ENCODE measurements at regions not wholly inside any gene's neighbourhood (a gene's known extent, or its start where the extent isn't known, plus 50 kb on each side); places are given as distances from the start of the nearest gene placed in this dataset.

GRCh38 chr3:99373088-99373845 lies 265.1 kb upstream of the COL8A1 start:
- DNase-seq (ENCODE audit: low read depth in 2 of 2) = no peak

- no peak for DNase-seq (ENCODE audit: low read depth in 2 of 2)
Measured at GRCh38 chr3:99366663-99367429, 271.5 kb upstream of the COL8A1 start.

GRCh38 chr3:99365979-99366378 lies 272.4 kb upstream of the COL8A1 start:
- no peak for DNase-seq (ENCODE audit: low read depth in 2 of 2)

DNA sequence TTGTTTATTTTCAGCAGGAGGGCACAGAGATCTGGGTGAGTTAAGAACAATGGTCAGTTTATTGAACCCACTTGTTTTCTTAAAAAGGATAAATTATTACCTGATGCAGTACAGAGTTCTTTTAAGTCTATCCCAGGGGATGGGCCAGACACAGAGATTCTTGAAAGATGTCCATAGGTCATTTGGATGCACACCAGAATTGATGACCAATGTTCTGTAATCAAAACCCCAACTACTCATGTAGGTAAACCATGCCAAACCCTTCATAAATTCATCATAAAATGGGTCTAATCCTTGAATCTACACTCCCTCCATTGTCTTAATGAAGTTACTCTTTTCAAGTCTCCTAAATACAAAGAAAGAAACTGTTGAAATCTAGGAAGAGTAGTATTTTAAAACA lies 273.0 kb upstream of the COL8A1 start:
- no peak for DNase-seq (ENCODE audit: low read depth in 2 of 2)

DNA sequence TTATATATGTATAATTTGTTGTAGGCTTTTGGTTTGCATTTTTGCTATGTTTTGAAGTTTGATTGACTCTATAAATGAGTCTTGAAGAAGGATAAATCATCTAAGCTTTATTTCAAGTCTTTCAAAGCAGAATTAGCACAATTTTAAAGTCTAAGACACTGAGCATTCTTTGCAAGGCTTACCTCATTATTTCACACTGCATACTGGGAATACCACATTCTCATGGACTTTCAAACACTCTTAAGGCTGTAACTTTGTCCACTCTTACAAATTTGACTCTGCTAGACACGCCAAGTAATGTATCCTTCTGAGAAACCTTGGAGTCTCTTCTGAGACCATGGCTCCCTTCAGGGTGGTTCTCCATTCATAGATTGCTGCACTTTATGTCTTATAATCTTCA lies 281.3 kb upstream of the COL8A1 start:
- no peak for DNase-seq (ENCODE audit: low read depth in 2 of 2)

- no peak for DNase-seq (ENCODE audit: low read depth in 2 of 2)
Measured at GRCh38 chr3:99356696-99357095, 281.7 kb upstream of the COL8A1 start.

DNA sequence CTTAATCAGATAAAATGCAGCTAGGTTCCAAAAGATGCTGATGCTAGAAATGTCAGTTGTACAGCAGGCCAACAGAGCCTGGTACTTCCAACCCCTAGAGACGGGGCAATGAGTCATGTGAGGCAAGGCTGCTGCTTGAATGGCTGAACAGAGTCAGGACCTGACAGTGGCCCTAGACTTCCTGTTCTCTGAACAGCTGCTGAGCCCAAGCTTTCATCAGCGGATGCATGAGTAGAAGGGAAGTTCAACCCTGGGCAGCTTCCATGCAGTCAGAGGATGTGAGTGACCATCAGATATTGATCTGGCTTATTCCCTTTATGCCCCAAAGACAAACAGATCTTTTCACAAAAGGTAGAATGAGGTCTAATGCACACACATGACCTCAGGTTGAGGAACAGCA lies 282.9 kb upstream of the COL8A1 start:
- no peak for DNase-seq (ENCODE audit: low read depth in 2 of 2)

DNA sequence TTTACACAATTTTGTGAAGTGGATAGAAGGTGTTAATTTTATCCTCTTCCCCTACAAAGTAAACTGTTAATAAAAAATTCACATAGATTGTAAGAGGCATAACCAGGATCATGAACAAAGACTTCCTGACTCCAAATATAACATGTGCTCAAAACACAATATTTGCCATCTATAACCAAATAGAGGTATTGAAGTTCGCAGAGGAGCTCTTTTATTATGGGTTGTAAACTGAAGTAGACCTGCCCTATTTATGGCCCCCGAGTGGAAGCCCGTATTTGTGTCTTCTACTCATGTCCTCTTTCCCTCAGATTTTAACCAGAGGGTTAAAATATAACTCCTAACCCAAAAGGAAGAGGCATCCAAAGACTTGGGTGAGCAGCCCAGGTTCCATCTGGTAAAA lies 285.6 kb upstream of the COL8A1 start:
- DNase-seq (ENCODE audit: low read depth in 2 of 2) = no peak

DNA sequence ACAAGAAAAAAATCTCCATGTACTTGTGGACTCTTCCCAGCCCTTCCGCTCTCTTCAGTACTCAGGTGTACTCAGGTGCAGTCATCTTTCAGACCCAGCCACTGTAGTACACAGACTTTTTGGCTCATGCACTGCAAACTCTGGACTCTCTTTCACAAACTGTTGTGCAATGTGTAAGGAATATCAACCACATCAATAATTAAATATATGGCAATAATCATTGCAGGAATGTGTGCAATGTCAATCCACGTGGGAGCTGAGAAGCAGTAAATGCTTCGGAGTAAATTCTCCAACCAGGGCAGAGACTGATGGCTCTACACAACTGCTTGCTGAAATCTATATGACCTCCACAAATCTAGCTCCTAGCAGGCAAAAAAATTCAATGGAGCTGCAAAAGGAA lies 287.3 kb upstream of the COL8A1 start:
- no peak for DNase-seq (ENCODE audit: low read depth in 2 of 2)

- DNase-seq (ENCODE audit: low read depth in 2 of 2) = no peak
Measured at GRCh38 chr3:99348451-99348850, 289.9 kb upstream of the COL8A1 start.

DNA sequence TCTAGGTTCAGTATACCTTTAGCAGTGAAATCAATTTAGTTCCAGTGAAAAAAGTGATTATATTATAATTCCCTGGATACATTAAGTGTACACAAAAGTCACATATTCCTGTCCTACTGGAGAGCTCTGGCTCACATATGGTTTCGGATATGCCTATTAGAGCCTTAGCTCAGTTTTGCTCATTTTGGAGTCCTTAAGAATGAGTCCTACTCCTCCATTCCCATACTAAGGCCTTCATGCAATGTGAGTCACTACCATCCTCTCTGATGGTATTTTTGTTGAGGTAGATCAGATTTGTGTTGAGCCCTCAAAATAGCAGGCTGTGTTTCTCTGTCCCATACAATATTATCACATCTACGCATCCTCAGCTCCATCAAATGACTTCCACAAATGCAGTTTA lies 294.2 kb upstream of the COL8A1 start:
- no peak for DNase-seq (ENCODE audit: low read depth in 2 of 2)

GRCh38 chr3:99342383-99342782 lies 296.0 kb upstream of the COL8A1 start:
- DNase-seq (ENCODE audit: low read depth in 2 of 2) = no peak

GRCh38 chr3:99339222-99339621 lies 299.2 kb upstream of the COL8A1 start:
- DNase-seq (ENCODE audit: low read depth in 2 of 2) = no peak

- no peak for DNase-seq (ENCODE audit: low read depth in 2 of 2)
Measured at GRCh38 chr3:99332718-99333117, 305.7 kb upstream of the COL8A1 start.

DNA sequence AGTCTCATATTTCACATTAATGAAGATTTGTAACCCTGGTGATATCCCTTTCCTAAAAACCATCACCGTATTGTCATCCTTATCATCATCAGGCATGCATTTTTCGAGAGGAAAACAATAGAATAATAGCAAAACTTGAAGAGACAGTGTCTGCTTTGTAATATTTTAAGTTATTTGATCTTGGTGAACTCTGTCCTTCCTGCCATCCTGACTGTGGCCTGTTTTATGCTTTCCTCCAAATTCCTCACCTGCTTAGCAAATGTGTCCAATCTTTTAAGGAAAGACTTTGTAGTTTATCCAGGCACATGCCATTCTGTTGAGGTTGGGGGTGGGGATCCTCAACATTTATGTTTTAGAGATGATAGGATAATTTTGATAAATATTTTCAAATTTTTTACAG lies 306.1 kb upstream of the COL8A1 start:
- DNase-seq (ENCODE audit: low read depth in 2 of 2) = no peak

DNA sequence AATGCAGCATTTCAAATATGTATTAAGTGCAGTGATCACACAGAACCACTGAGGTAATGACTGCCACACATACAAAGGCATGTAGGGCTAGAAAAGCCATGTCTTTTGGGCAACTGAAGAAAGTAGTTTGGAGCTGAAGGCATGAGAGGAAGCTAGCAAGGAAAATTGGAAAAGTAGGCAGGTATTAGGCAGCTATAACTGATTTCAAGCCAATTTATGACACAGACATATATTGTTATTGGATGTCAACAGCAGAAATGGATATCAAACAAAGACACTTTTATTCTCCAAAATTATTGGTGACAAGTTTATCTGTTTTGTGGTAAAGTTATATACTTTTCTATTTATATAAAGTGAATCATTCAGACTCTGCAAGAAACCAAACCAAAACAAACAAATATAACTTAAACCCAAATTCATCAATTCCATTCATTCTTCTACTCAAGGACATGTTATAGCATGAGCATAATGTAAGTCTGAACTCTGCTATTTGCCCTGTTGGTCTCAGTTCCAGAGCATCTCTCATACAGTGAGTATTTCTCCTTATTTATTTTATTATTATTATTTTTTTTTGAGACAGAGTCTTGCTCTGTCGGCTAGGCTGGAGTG lies 307.4 kb upstream of the COL8A1 start:
- no peak for DNase-seq (ENCODE audit: low read depth in 2 of 2)

DNA sequence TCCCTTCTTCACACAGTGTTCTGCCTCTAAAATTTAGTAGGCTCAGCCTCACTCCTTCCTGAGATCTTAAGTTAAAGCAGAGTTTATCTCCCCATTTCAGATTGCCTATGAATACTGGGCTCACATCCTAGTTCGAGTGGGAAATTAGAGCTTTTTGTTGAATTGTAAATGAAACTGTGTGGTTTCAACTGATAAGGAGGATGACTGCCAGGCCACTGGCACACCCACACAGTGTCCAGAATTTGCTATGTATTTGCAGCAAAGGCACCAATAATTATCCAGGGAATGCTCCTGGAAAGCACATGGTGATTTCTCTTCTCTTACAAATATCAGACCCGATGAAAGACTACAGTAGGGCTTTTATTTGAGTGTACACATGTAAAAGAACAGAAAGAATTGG lies 308.1 kb upstream of the COL8A1 start:
- no peak for DNase-seq (ENCODE audit: low read depth in 2 of 2)

GRCh38 chr3:99325402-99325801 lies 313.0 kb upstream of the COL8A1 start:
- no peak for DNase-seq (ENCODE audit: low read depth in 2 of 2)

- DNase-seq (ENCODE audit: low read depth in 2 of 2) = no peak
Measured at GRCh38 chr3:99324636-99325203, 313.7 kb upstream of the COL8A1 start.

DNA sequence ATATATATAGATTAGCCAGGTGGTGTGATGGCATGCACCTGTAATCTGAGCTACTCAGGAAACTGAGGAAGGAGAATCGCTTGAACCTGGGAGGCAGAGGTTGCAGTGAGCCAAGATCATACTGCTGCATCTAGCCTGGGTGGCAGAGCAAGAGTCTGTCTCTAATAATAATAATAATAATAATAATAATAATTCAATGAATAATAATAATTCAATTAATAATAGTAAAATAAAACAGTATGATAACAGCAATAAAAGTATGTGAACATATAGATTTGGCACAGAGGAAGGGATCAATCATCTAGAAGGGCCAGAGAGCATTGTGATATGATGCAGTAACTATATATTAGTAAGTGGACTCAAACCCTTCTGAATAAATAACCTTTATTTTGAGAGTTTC lies 314.5 kb upstream of the COL8A1 start:
- no peak for DNase-seq (ENCODE audit: low read depth in 2 of 2)

- no peak for DNase-seq (ENCODE audit: low read depth in 2 of 2)
Measured at GRCh38 chr3:99322551-99322950, 315.8 kb upstream of the COL8A1 start.

- DNase-seq (ENCODE audit: low read depth in 2 of 2) = no peak
Measured at GRCh38 chr3:99321261-99321660, 317.1 kb upstream of the COL8A1 start.

- no peak for DNase-seq (ENCODE audit: low read depth in 2 of 2)
Measured at GRCh38 chr3:99319961-99320360, 318.4 kb upstream of the COL8A1 start.

All from stimulated activated CD8-positive, alpha-beta memory T cell treated with anti-CD3 and anti-CD28 coated beads, Interleukin-15, amount 100 ng/mL, for 48 hours (primary cell).